A673 (cell line): ENCODE measurements at regions not wholly inside any gene's neighbourhood (a gene's known extent, or its start where the extent isn't known, plus 50 kb on each side); places are given as distances from the start of the nearest gene placed in this dataset.

Source experiments
- CTCF ChIP-seq: fragments of 300-800, 200-600 bp; sonication (generic); conservative IDR thresholded peaks from 2 replicates; pipeline ENCODE4 v1.5.1; 2017; ENCODE audit warnings: low read depth, mild to moderate bottlenecking, antibody characterized with exemption, low read length, moderate library complexity, mixed read lengths
- EZH2 ChIP-seq: fragments of 200-600 bp; sonication (generic); IDR thresholded peaks from 2 replicates; pipeline ENCODE4 v1.6.1; 2017; ENCODE audit warnings: borderline replicate concordance, low read depth, mild to moderate bottlenecking, mixed read lengths, antibody characterized with exemption, low read length; ENCODE audit not compliant: poor library complexity, severe bottlenecking

DNA sequence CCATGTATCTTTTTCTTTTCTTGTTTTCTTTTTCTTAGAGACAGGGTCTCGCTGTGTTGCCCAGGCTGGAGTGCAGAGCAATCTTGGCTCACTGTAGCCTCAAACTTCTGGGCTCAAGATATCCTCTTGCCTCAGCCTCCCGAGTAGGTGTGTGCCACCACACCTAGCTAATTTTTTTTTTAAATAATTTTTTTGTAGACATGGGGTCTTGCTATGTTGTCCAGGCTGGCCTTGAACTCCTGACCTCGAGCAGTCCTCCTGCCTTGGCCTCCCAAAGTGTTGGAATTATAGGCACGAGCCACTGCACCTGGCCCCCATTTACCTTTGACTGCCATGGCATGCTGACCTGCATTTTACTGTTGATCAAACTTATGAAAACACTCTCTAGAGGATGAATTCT lies 198.6 kb downstream of the SOX4 start:
- TF ChIP-seq EZH2 (no peak), CTCF (no peak)
